ENCODE measurements at regions not wholly inside any gene's neighbourhood (a gene's known extent, or its start where the extent isn't known, plus 50 kb on each side); places are given as distances from the start of the nearest gene placed in this dataset.
A peak's percentile ranks its signal among the peaks of the same experiment; 100 is the strongest.
"Not testable (repeated sequence)": the region's sequence is repeated elsewhere in the genome, so short reads cannot be mapped to it uniquely, and the experiment has no call there.

DNA sequence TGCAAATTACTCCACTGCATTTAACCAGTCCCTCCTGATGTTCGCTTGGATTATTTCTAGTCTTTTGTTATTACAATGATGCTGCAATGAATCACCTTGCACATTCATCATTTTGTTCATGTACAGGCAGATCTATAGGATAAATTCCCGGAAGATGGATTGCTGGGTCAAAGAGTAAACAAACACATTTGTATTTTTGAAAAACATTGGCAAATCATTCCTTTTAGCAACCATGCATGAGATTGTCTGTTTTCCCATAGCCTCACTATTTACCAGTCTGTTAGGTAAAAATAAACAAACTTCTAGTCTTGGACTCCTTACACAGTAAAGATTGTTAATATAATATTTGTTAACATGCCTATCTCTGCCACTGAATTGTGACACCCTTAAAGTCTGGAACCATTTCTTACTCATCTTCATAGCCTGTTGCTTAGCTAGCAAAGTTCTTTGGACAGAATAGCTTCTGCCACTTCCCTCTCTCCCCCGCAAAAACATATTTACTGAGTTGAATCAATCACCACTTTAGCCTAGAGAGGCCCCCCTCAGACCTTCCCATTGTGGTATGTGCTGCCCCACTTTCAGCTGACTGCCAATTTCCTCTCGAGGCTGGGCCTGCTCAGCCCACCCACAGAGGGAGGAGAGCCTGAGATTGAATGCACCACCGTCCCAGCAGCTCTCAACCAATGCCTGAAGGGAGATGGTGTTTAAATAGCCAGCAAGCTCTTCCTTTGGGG lies 108.4 kb upstream of the ATXN3L start:
- DNase-seq (ENCODE audit: low read depth, low spot score), result peak; percentile 54

DNA sequence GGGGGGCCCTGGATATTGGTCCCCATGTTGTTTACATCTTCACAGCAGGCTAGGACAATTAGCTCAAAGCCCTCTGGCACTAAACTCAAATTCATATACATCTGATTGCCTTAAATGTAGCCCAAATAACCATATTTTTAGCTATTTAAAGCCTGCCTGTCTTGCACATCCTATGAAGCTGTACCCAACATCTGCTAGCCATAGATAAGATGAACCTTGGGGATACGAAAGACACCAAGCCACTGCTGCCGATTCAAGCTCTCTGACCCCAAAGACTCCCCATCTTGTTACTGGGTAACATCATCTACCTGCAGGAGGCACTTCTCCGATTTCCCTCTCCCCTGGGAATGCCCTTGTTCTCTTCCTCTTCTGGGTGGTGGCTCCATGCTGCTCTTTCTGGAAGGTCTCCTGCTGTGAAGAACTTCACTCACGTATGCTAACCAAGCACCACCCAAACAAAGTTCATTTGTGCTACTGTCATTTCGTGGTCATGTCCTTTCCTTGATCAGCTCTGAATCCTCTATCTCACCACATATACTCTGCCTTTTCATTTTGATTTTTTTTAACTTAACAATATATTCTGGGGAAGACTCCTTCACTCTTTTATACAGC lies 107.7 kb upstream of the ATXN3L start:
- DNase-seq (ENCODE audit: low read depth, low spot score), result no peak

DNA sequence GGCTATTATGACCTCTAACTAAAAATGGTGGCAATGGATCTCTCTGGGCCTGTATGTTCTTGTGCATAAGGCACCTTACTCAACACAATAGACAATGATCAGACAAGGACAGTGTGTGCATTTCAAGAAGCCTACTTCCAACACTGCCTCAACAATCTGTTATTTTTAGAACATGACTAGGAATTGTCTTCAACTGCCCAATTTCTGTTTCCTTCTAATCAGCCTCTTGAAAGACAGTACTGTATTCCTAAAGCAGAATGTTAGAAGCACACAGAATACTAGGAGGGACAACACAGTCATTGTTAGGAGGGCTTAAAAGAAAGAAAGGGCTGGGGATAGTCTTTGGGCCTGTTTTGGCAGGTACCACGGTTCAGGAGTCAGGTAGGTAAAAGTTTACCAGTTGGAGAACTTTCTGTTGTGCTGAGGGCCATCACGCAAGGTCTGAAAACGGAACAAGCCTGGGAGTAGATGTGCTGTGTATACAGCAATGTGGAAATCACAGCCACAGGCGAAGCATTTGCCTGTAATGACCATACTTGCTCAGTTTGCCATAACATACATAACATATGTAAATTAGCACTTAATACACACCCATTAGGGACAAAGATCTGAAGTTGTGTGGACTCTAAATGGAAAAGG lies 100.8 kb upstream of the ATXN3L start:
- no peak for DNase-seq (ENCODE audit: low read depth, low spot score)

DNA sequence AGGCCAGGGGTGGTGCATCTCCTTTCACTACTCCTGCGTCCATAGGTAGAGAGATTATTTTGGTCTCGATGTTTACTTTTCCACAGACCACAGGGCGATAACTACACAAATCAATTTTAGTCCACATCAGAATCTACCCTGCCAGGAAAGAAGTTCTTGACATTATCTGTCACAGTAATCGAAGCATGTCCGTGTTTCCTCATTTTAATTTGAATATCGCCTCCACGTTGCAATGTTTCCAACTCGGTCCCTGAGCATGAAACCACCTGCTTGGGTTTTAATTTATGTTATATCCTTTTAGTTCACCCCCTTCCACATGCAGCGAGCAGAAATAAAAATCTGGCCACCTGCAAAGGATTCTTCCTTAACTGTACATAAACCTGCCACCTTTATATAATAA lies 100.1 kb upstream of the ATXN3L start:
- DNase-seq (ENCODE audit: low read depth, low spot score), result no peak

DNA sequence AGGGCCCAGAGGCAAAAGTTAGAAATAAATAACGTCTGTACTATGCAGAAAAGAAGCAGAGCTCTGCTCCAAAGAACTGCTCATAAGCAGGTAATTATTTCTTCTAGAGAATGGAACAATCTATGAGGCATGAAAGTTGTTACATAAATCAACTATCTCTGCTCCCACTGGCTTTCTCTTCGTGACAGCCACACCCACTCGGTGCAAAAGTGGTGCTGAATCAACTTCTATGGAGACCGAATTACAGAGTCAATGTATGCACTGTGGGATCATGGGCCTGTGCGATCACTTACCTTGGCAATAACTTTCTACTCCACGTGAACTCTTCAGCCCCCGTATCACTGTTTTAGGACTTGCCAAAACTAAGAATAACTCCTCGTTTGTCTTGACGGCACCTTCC lies 99.4 kb upstream of the ATXN3L start:
- DNase-seq (ENCODE audit: low read depth, low spot score), result no peak

DNA sequence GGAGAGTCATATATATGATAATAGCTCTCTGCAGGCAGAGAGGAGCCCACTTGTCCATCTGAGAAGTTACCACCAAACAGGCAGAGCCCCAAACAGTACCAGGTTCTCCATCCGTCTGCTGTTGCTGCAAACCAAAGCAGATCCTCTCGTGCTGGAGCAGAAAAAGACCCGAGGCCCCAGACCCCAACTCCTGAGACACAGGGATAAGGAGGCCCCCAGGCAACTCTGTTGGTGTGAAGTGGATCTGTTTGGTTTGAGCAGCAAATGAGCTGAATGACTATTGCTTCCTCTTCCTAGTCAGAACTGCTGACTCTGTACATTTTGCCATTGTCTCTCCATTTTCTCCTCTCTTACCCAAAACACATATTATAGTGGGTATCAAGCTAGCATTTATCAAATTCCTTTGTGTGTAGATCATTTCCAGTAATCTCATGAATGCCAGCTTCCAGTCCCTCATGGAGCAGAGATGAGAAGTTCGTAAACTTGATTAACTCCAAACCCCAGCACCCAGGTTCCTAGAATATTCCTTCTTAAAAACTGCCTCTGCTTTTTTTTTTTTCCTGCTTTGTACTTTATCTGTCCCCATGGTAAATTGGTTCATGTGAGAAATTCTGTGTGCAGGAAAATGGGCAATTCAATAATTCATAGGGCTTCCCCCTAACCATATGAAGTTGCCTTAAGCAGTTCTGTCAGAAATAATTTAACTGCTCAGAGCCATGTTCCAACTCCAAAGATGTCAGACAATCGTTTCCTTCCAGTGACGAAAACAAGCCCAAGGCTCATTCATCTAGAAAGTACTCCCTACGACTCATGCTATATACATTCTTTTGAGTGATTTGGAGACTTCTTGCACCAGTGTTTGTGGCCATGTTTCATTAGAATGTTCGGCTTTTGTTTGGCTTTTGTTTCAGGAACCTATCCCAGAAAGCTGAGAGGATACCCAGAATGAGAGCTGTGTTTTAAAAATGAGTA lies 98.6 kb upstream of the ATXN3L start:
- DNase-seq (ENCODE audit: low read depth, low spot score), result no peak

DNA sequence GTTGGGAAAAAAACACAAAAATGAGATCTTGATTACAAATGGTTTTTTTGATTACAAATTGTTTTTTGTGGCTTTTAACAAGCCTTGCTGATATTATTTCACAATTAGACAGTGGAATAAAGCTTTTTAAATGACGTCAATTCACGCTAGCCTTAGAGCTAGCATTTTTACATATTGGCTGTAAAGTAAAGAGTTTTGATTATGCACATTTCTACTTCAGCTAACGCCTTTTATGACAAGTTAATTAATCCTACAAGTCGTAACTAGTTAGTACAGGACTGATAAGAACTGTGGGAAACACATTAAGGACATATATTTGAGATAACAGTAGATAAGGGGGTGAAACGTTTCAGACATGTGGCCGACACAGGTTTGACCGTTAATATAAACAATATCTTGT lies 95.7 kb upstream of the ATXN3L start:
- DNase-seq (ENCODE audit: low read depth, low spot score), result no peak

DNA sequence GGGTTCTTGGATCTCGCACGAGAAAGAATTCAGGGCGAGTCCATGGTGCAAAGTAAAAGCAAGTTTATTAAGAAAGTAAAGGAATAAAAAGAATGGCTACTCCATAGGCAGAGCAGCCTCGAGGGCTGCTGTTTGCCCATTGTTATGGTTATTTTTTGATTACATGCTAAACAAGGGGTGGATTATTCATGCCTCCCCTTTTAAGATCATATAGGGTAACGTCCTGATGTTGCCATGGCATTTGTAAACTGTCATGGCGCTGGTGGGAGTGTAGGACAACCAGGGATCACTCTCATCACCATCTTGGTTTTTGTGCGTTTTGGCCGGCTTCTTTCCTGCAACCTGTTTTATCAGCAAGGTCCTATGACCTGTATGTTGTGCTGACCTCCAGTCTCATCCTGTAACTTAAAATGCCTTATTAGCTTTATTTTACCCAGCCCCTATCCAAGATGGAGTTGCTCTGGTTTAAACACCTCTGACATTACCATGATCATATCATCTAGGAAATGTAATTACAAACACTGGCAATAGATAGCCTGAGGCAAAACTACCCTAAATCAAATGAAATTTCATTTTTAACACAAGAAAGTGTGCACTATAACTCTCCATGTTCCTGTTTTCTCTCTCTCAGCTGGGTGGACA lies 94.3 kb upstream of the ATXN3L start:
- no peak for DNase-seq (ENCODE audit: low read depth, low spot score)

DNA sequence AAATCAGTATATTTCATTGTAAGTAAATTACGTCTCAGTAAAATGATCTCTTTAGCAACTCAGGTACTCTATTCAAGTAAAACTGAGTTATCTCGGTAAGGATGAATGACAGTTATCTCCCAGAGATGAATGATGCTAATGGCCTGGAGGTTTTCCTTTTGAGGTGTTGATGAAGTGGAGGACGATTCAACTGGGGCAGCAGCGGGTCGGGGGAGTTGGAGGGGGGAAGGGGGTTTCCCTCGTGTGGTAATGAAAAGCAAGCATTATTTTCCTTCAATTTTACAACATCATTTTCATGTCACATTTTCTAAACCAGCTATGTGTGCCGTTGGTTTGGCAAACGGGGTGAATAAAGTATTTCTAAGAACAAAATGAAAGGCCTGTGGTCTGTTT lies 92.4 kb upstream of the ATXN3L start:
- no peak for DNase-seq (ENCODE audit: low read depth, low spot score)

DNA sequence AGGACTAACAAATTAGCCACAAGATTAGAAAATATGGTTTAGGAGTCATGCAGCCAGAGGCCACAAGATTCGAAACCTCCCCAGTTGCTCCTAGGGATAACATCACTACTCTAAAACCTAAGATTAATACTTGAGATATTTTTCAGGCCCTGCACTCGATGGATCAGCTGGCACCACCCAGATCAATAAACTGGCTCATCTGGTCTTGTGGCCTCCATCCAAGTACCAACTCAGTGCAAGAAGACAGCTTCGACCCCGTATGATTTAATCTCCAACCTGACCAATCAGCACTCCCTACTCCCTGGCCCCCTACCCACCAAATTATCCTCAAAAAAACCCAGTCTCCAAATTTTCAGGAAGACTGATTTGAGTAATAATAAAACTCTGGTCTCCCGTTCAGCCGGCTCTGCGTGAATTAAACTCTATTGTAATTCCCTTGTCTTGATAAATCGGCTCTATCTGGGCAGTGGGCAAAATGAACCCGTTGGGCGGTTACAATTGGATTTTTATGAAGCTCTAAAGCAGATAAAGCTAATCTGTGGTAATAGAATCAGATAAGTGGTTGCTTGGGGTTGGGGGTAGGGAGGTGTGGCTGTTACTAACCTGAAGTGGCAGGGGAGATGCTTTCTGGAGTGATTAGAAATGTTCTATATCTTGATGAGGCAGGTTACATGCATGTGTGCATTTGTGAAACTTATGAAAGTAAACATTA lies 91.8 kb upstream of the ATXN3L start:
- DNase-seq (ENCODE audit: low read depth, low spot score), result no peak

DNA sequence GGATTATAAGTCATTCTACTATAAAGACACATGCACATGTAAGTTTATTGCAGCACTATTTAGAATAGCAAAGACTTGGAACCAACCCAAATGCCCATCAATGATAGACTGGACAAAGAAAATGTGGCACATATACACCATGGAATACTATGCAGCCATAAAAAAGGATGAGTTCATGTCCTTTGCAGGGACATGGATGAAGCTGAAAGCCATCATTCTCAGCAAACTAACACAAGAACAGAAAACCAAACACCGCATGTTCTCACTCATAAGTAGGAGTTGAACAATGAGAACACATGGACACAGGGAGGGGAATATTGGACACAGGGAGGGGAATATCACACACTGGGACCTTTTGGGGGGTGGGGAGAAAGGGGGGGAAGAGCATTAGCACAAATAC lies 88.7 kb upstream of the ATXN3L start:
- not testable (repeated sequence) for DNase-seq (ENCODE audit: low read depth, low spot score)

DNA sequence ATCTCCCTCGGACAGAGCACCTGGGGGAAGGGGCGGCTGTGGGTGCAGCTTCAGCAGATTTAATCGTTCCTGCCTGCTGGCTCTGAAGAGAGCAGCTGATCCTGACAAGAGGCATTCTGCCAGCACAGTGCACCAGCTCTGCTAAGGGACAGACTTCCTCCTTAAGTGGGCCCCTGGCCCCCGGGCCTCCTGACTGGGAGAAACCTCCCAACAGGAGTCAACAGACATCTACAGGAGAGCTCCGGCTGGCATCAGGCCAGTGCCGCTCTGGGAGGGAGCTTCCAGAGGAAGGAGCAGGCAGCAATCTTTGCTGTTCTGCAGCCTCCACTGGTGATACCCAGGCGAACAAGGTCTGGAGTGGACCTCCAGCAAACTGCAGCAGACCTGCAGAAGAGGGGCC lies 84.9 kb upstream of the ATXN3L start:
- not testable (repeated sequence) for DNase-seq (ENCODE audit: low read depth, low spot score)

DNA sequence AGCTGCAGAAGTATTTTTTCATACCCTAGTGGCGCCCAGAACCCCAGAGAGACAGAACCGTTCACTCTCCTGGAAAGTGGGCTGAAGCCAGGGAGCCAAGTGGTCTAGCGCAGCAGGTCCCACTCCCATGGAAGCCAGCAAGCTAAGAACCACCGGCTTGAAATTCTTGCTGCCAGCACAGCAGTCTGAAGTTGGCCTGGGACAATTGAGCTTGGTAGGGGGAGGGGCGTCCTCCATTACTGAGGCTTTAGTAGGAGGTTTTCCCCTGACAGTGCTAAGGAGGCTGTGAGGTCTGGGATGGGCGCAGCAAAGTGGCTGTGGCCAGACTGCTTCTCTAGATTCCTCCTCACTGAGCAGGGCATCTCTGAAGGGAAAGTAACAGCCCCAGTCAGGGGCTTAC lies 84.5 kb upstream of the ATXN3L start:
- DNase-seq (ENCODE audit: low read depth, low spot score), result no peak

DNA sequence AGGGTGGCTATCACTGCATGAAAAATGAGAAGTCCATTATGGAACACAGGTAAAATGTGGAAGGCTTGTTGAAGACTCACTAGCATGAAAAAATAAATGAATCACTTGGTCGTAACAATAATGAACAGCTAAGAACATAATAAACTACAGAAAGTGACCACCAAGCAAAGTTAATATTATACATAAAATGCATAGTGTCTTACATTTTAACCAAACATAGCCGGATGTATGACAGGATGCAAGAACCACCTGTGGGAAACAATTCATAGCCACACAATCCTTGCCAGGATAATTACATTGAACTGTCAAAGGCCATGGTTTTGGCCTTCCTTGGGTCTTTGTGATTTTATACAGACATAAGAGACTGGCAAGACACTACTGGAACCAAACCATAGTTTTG lies 81.9 kb upstream of the ATXN3L start:
- no peak for DNase-seq (ENCODE audit: low read depth, low spot score)

DNA sequence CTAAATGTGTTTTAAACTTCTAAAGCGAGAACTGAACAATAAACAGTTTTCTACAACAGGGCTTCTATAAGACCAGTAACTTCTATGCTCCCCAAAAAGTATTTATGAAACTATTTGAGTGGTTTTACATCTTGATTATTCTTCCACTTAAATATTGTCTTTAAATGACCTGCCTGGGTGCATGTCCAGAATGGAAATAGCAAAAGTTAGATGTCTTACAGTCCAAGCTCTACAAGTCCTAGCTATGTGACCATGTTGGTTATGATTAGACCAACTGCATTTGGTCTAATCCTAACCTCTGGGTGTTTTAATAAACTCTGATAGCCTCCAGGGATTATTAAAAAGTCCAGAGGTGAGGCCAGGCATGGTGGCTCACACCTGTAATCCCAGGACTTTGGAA lies 79.0 kb upstream of the ATXN3L start:
- no peak for DNase-seq (ENCODE audit: low read depth, low spot score)

DNA sequence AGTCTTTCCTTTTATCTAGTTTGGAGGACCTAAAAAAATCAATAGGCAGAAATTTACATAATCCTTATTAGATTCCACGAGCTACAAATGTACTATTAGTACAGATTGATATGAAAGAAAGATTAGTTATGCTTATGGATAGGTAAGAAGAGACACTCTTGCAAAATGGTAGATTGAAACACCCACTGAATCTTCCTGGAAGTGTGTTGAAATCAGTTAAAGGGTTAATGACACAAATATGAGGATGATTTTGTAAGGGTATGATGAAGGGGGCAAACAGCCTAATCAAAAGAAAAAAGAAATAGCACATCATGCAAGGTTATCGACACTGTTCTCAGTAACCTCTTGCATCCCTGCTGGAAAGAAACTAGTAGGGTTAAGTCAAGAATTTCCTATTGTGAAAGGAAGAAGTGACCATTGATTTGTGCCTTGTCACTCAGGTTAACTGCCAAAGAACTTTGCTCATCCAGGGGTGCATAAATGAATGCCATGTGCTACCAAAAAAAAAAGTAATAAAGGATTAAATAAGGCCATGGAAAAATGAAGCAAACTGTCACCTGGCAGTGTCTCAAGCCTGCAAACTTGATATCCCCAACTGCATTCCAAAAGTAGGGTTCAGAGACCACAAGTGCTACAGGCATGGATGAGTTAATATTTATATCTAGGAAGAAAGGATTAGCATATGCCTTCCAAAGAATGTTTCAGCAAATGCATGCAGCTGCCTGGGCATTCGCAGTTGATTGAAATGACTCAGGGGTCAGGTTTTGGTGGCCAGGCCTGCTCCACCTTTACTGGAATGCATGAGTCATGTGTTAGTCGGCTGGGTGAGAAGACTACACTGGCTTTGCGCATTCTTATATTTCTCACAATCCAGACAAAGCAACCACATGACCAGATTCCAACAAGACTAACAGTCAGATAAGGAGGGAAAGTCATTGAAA lies 78.3 kb upstream of the ATXN3L start:
- peak; percentile 63 for DNase-seq (ENCODE audit: low read depth, low spot score)

DNA sequence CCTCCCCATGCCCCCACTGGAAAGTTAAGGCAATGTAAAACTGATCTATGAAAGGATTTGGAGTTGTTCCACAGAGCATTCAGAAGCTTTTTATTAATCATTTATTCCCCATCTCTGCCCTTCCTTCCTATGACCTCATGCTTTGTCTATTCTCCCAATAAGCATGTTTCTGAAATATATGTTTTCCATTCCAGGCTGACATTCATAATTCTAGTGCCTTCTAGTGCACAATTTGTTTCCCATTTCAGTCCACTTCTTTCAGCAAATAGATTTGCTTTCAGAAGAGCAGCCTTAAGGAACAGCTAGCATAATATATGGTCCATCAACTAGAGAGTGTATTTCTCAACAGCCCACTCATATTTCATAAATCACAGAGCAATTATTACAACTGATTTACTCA lies 77.1 kb upstream of the ATXN3L start:
- no peak for DNase-seq (ENCODE audit: low read depth, low spot score)

DNA sequence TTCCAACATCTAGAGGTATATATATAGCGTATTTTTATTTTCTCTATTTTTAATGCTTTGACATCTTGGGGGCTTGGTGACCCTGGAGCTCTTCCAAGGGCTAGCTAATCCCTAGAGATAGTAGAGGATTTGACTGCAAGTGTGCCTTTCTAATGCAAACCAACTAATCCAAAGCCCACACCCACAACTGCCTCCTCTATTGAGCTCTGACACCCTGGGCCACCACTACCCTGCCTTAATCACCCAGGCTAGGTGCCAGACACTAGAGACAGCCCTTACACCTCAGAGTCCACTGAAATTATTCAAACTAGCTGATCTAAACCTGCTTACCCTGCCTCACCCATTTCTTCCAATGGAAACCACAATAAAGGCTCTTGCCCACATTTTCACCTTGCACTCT lies 69.6 kb upstream of the ATXN3L start:
- no peak for DNase-seq (ENCODE audit: low read depth, low spot score)

DNA sequence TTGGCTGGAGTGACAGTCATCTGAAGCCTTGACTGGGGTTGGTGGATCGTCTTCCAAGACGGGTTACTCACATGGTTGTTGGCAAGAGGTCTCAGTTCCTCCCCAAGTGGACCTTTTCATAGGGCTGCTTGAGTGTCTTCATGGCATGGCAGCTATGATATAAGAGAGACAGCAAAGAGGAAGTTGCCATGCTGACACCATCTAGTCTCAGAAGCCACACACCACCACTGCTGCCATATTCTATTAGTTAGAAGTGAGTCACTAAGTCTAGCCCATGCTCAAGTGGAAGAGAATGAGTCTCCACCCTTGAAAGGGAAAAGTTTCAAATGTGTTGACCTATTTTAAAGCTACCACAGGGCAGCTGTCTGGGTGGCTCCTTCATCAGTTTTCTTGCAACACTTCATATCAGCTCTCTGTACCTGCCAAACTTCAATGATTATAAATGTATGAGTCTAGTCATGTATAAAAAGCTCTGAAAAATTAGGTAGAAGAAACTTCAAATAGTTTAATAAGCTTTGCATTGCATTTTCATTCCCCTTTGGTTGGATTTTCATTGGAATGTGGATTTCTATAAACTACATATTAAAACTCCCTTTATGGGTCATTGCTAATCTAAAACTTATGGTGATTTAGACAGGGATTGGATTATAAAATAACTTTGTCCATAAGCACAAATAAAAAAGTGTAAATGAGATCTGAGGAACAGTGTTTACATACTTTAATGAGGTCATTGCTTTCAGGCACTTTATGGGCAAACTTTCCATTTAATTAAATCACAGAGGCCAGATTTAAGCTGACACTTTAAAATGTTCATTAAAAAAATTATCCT lies 68.0 kb upstream of the ATXN3L start:
- DNase-seq (ENCODE audit: low read depth, low spot score), result no peak
